ENCODE measurements at regions not wholly inside any gene's neighbourhood (a gene's known extent, or its start where the extent isn't known, plus 50 kb on each side); places are given as distances from the start of the nearest gene placed in this dataset.

- DNase-seq (ENCODE audit: insufficient read length, low spot score): no peak
- no peak for FAIRE-seq
Measured at GRCh38 chr10:44245601-44245938, 139.3 kb downstream of the CXCL12 start.

- FAIRE-seq (no peak), DNase-seq (ENCODE audit: insufficient read length, low spot score) (no peak)
Measured at GRCh38 chr10:44244745-44245600, 139.9 kb downstream of the CXCL12 start.

GRCh38 chr10:44243851-44244510 is 140.9 kb downstream of the CXCL12 start:
- FAIRE-seq (no peak), DNase-seq (ENCODE audit: insufficient read length, low spot score) (no peak)

GRCh38 chr10:44242826-44243225 is 142.1 kb downstream of the CXCL12 start:
- DNase-seq (ENCODE audit: insufficient read length, low spot score) (no peak), FAIRE-seq (no peak)

- FAIRE-seq (no peak), DNase-seq (ENCODE audit: insufficient read length, low spot score) (no peak)
Measured at GRCh38 chr10:44242091-44242490, 142.8 kb downstream of the CXCL12 start.

- no peak for DNase-seq (ENCODE audit: insufficient read length, low spot score)
- FAIRE-seq: no peak
Measured at GRCh38 chr10:44240584-44241205, 144.2 kb downstream of the CXCL12 start.

- DNase-seq (ENCODE audit: insufficient read length, low spot score) (no peak), FAIRE-seq (no peak)
Measured at GRCh38 chr10:44238212-44238611, 146.7 kb downstream of the CXCL12 start.

- DNase-seq (ENCODE audit: insufficient read length, low spot score): no peak
- no peak for FAIRE-seq
Measured at GRCh38 chr10:44237364-44238049, 147.4 kb downstream of the CXCL12 start.

GRCh38 chr10:44235363-44235762 is 149.5 kb downstream of the CXCL12 start:
- DNase-seq (ENCODE audit: insufficient read length, low spot score) (no peak), FAIRE-seq (no peak)

GRCh38 chr10:44234483-44234875 is 150.4 kb downstream of the CXCL12 start:
- no peak for DNase-seq (ENCODE audit: insufficient read length, low spot score)
- no peak for FAIRE-seq

- DNase-seq (ENCODE audit: insufficient read length, low spot score) (no peak), FAIRE-seq (no peak)
Measured at GRCh38 chr10:44233561-44234482, 151.1 kb downstream of the CXCL12 start.

- DNase-seq (ENCODE audit: insufficient read length, low spot score) (no peak), FAIRE-seq (no peak)
Measured at GRCh38 chr10:44217274-44217820, 167.6 kb downstream of the CXCL12 start.

GRCh38 chr10:44216073-44216472 is 168.8 kb downstream of the CXCL12 start:
- FAIRE-seq: no peak

GRCh38 chr10:44209811-44210210 is 175.1 kb downstream of the CXCL12 start:
- FAIRE-seq (no peak), DNase-seq (ENCODE audit: insufficient read length, low spot score) (no peak)

More at GRCh38 chr10:44216073-44216472, 168.8 kb downstream of the CXCL12 start:
- DNase-seq (ENCODE audit: insufficient read length, low spot score): no peak

GRCh38 chr10:44207160-44207559 is 177.7 kb downstream of the CXCL12 start:
- FAIRE-seq: no peak

GRCh38 chr10:44206127-44206818 is 178.6 kb downstream of the CXCL12 start:
- FAIRE-seq: no peak
- DNase-seq (ENCODE audit: insufficient read length, low spot score): no peak

More at GRCh38 chr10:44207160-44207559, 177.7 kb downstream of the CXCL12 start:
- DNase-seq (ENCODE audit: insufficient read length, low spot score): no peak

GRCh38 chr10:44205067-44205466 is 179.8 kb downstream of the CXCL12 start:
- FAIRE-seq (no peak), DNase-seq (ENCODE audit: insufficient read length, low spot score) (no peak)

GRCh38 chr10:44203535-44203934 is 181.4 kb downstream of the CXCL12 start:
- FAIRE-seq: no peak
- no peak for DNase-seq (ENCODE audit: insufficient read length, low spot score)

GRCh38 chr10:44202952-44203351 is 181.9 kb downstream of the CXCL12 start:
- DNase-seq (ENCODE audit: insufficient read length, low spot score) (no peak), FAIRE-seq (no peak)
